LNCAP (cell line): ENCODE measurements at regions not wholly inside any gene's neighbourhood (a gene's known extent, or its start where the extent isn't known, plus 50 kb on each side); places are given as distances from the start of the nearest gene placed in this dataset.

Experiments
- CTCF ChIP-seq: fragments of 450-650 bp; IDR thresholded peaks from 2 replicates; pipeline ENCODE4 v1.5.1; 2017; ENCODE audit warnings: mild to moderate bottlenecking

GRCh38 chr7:41161041-41161587 is 541.8 kb downstream of the INHBA start:
- TF ChIP-seq CTCF, result no peak

GRCh38 chr7:41156268-41156667 is 546.6 kb downstream of the INHBA start:
- no peak for TF ChIP-seq CTCF

GRCh38 chr7:41153268-41153667 is 549.6 kb downstream of the INHBA start:
- TF ChIP-seq CTCF, result no peak

GRCh38 chr7:41152179-41152678 is 550.7 kb downstream of the INHBA start:
- TF ChIP-seq CTCF, result no peak

GRCh38 chr7:41149576-41149975 is 553.3 kb downstream of the INHBA start:
- TF ChIP-seq CTCF, result no peak

GRCh38 chr7:41148521-41148951 is 554.4 kb downstream of the INHBA start:
- TF ChIP-seq CTCF, result no peak

- no peak for TF ChIP-seq CTCF
Observed at GRCh38 chr7:41147606-41148485, 555.0 kb downstream of the INHBA start.
